Neuronal stem cell (in vitro differentiated cells): ENCODE measurements at regions not wholly inside any gene's neighbourhood (a gene's known extent, or its start where the extent isn't known, plus 50 kb on each side); places are given as distances from the start of the nearest gene placed in this dataset.
"Not testable (repeated sequence)": the region's sequence is repeated elsewhere in the genome, so short reads cannot be mapped to it uniquely, and the experiment has no call there.

Experiments used
- DNase-seq: peaks from one replicate; pipeline ENCODE4 v3.0.0-alpha.2; 2013; ENCODE audit warnings: low spot score
- H2AFZ ChIP-seq: one replicate; pipeline ENCODE4 v1.6.1; 2013; ENCODE audit warnings: mild to moderate bottlenecking, low read length, inconsistent platforms
- H2AK5ac ChIP-seq: 2 replicates; pipeline ENCODE4 v1.6.1; 2013; ENCODE audit warnings: low read depth, mild to moderate bottlenecking, inconsistent platforms, low read length, moderate library complexity, mixed read lengths
- H2BK120ac ChIP-seq: 2 replicates; pipeline ENCODE4 v1.6.1; 2013; ENCODE audit warnings: low read depth, mild to moderate bottlenecking, inconsistent platforms, low read length, moderate library complexity, mixed read lengths
- H2BK12ac ChIP-seq: one replicate; pipeline ENCODE4 v1.6.1; 2013; ENCODE audit warnings: low read length, inconsistent platforms
- H2BK15ac ChIP-seq: 2 replicates; pipeline ENCODE4 v1.6.1; 2013; ENCODE audit warnings: mild to moderate bottlenecking, low read length, inconsistent platforms, mixed read lengths
- H2BK5ac ChIP-seq: one replicate; pipeline ENCODE4 v1.6.1; 2013; ENCODE audit warnings: inconsistent platforms, mild to moderate bottlenecking, low read length, moderate library complexity
- H3K14ac ChIP-seq: one replicate; pipeline ENCODE4 v1.6.1; 2013; ENCODE audit warnings: low read length, inconsistent platforms
- H3K18ac ChIP-seq: 2 replicates; pipeline ENCODE4 v1.6.1; 2013; ENCODE audit warnings: low read length, inconsistent platforms
- H3K23ac ChIP-seq: 2 replicates; pipeline ENCODE4 v1.6.1; 2013; ENCODE audit warnings: low read depth, mild to moderate bottlenecking, mixed read lengths, low read length, inconsistent platforms; ENCODE audit not compliant: poor library complexity
- H3K27ac ChIP-seq: replicated peaks from 3 replicates; pipeline ENCODE4 v1.5.1; 2013; ENCODE audit warnings: low read length, inconsistent platforms
- H3K27me3 ChIP-seq, 3 experiments: 2 replicates each; pipeline ENCODE4 v1.6.1; 2013; ENCODE audit warnings: low read length in 3 of 3, mild to moderate bottlenecking in 2 of 3, inconsistent platforms in 1 of 3, low read depth in 1 of 3, mixed read lengths in 1 of 3, moderate library complexity in 1 of 3; ENCODE audit not compliant: control insufficient read depth in 3 of 3, insufficient read depth in 3 of 3
- H3K36me3 ChIP-seq, 2 donors: replicated peaks in 1 of 2; 2 replicates each; pipeline ENCODE4 v1.6.1; 2013; ENCODE audit warnings: low read length in 2 of 2; ENCODE audit not compliant: control insufficient read depth in 2 of 2, insufficient read depth in 2 of 2
- H3K4ac ChIP-seq: 2 replicates; pipeline ENCODE4 v1.6.1; 2013; ENCODE audit warnings: inconsistent platforms, mild to moderate bottlenecking, low read length, moderate library complexity
- H3K4me1 ChIP-seq, 2 donors: 1 replicate in 1 of 2; 2 replicates in 1 of 2; pipeline ENCODE4 v1.6.1; 2013; ENCODE audit warnings: low read length in 2 of 2, low read depth in 1 of 2; ENCODE audit not compliant: control insufficient read depth in 2 of 2, insufficient read depth in 1 of 2
- H3K4me2 ChIP-seq: one replicate; pipeline ENCODE4 v1.6.1; 2013; ENCODE audit warnings: mild to moderate bottlenecking, low read length, inconsistent platforms; ENCODE audit not compliant: insufficient read depth, poor library complexity, severe bottlenecking
- H3K4me3 ChIP-seq, 2 donors: 2 replicates each; pipeline ENCODE4 v1.5.1; 2013; ENCODE audit warnings: low read length in 2 of 2, mild to moderate bottlenecking in 2 of 2, inconsistent platforms in 1 of 2, moderate library complexity in 1 of 2
- H3K79me1 ChIP-seq: one replicate; pipeline ENCODE4 v1.6.1; 2013; ENCODE audit warnings: low read depth, mild to moderate bottlenecking, inconsistent platforms, low read length, moderate library complexity
- H3K9ac ChIP-seq: one replicate; pipeline ENCODE4 v1.6.1; 2013; ENCODE audit warnings: mild to moderate bottlenecking, low read depth, low read length, inconsistent platforms; ENCODE audit not compliant: poor library complexity
- H3K9me3 ChIP-seq, 2 donors: replicated peaks in 1 of 2; 2 replicates each; pipeline versions ENCODE3 to v1.6.1; 2013; ENCODE audit warnings: low read length in 2 of 2, mild to moderate bottlenecking in 2 of 2, inconsistent platforms in 1 of 2, low read depth in 1 of 2, mixed read lengths in 1 of 2, moderate library complexity in 1 of 2; ENCODE audit not compliant: control insufficient read depth in 2 of 2, insufficient read depth in 1 of 2
- H4K8ac ChIP-seq: one replicate; pipeline ENCODE4 v1.6.1; 2013; ENCODE audit warnings: low read depth, mild to moderate bottlenecking, inconsistent platforms, low read length, moderate library complexity
- H4K91ac ChIP-seq: one replicate; pipeline ENCODE4 v1.6.1; 2013; ENCODE audit warnings: low read length, low read depth, mild to moderate bottlenecking, inconsistent platforms; ENCODE audit not compliant: poor library complexity
- WGBS, 2 donors: extraction: QIAGEN DNeasy Blood & Tissue Kit; methylation state at CpG; one replicate each; pipeline ENCODE4 v1.1.7; 2013; ENCODE audit warnings: missing lambda C conversion rate in 2 of 2, mixed read lengths in 1 of 2; ENCODE audit not compliant: insufficient read length in 2 of 2, insufficient replicate concordance in 1 of 2; ENCODE audit errors: extremely low coverage in 2 of 2; 5-methylcytosine and 5-hydroxymethylcytosine counted together

GRCh38 chr1:181251713-181252075 lies 163.2 kb downstream of the IER5 start:
- no peaks in the 10 kb centered on the region for H3K4me1 ChIP-seq
- no peak overlapping the region for H2BK5ac ChIP-seq
- no peaks in the 10 kb centered on the region for H3K36me3 ChIP-seq
- H2BK120ac ChIP-seq, result no peak overlapping the region
- no peak overlapping the region for H2BK15ac ChIP-seq
- no peak for DNase-seq
- peaks cover 0 to 4% of the 10 kb centered on the region in 2 donors for H3K9me3 ChIP-seq
- H3K27ac ChIP-seq, result no peak overlapping the region
- no peaks in the 10 kb centered on the region for H3K27me3 ChIP-seq
- H3K9ac ChIP-seq, result no peak overlapping the region
- H3K14ac ChIP-seq, result no peak overlapping the region
- no peak overlapping the region for H3K18ac ChIP-seq
- no peaks in the 10 kb centered on the region for H3K79me1 ChIP-seq
- no peak overlapping the region for H2BK12ac ChIP-seq
- no peak overlapping the region for H2AK5ac ChIP-seq
- H4K91ac ChIP-seq, result no peak overlapping the region
- no peak overlapping the region for H3K4me3 ChIP-seq
- WGBS, 2 donors, result no CpG with 5 or more reads among the region's 6 CpGs
- no peak overlapping the region for H3K4ac ChIP-seq
- no peak overlapping the region for H3K4me2 ChIP-seq
- no peak overlapping the region for H2AFZ ChIP-seq
- H4K8ac ChIP-seq, result no peak overlapping the region
- H3K23ac ChIP-seq, result no peak overlapping the region

- H2AFZ ChIP-seq, H3K18ac ChIP-seq, H3K9ac ChIP-seq, H3K4ac ChIP-seq, H4K91ac ChIP-seq, H2AK5ac ChIP-seq, H3K4me3 ChIP-seq, H3K27ac ChIP-seq, H2BK12ac ChIP-seq, H3K79me1 ChIP-seq, DNase-seq, H3K27me3 ChIP-seq, H3K9me3 ChIP-seq, H3K4me1 ChIP-seq, H3K4me2 ChIP-seq, H3K23ac ChIP-seq, H4K8ac ChIP-seq, H2BK120ac ChIP-seq, H2BK5ac ChIP-seq, H3K36me3 ChIP-seq, H2BK15ac ChIP-seq, H3K14ac ChIP-seq: not testable (repeated sequence)
- WGBS, 2 donors, result no CpG with 5 or more reads among the region's 2 CpGs
These were observed 165.1 kb downstream of the IER5 start for GRCh38 chr1:181253601-181254000.

GRCh38 chr1:181255270-181255929 lies 166.9 kb downstream of the IER5 start:
- Histone ChIP-seq H4K8ac (no peak overlapping the region), H3K27ac (no peak overlapping the region), H3K9ac (no peak overlapping the region), H3K18ac (no peak overlapping the region), H4K91ac (no peak overlapping the region), H3K9me3 (peaks cover 0 to 4% of the 10 kb centered on the region in 2 donors), H3K23ac (no peak overlapping the region), H3K4me2 (no peak overlapping the region), H2AFZ (no peak overlapping the region), H2BK12ac (no peak overlapping the region), H3K79me1 (no peaks in the 10 kb centered on the region), H2BK120ac (no peak overlapping the region), H3K4me1 (peaks cover 0 to 2% of the 10 kb centered on the region in 2 donors), H3K4ac (no peak overlapping the region), H2BK15ac (no peak overlapping the region), H3K14ac (no peak overlapping the region), H2BK5ac (no peak overlapping the region), H3K27me3 (no peaks in the 10 kb centered on the region), H3K4me3 (no peak overlapping the region), H2AK5ac (no peak overlapping the region), H3K36me3 (no peaks in the 10 kb centered on the region)
- no CpG with 5 or more reads among the region's 2 CpGs for WGBS, 2 donors
- DNase-seq, result no peak

GRCh38 chr1:181257117-181257516 lies 168.6 kb downstream of the IER5 start:
- Histone ChIP-seq H3K4me1 (peaks cover 0 to 2% of the 10 kb centered on the region in 2 donors), H3K4me3 (no peak overlapping the region), H4K91ac (no peak overlapping the region), H2AFZ (no peak overlapping the region), H3K9me3 (peaks cover 0 to 4% of the 10 kb centered on the region in 2 donors), H3K4ac (no peak overlapping the region), H2BK5ac (no peak overlapping the region), H3K36me3 (no peaks in the 10 kb centered on the region), H2BK120ac (no peak overlapping the region), H3K79me1 (no peaks in the 10 kb centered on the region), H3K27ac (no peak overlapping the region), H2BK12ac (no peak overlapping the region), H3K4me2 (no peak overlapping the region), H3K18ac (no peak overlapping the region), H3K9ac (no peak overlapping the region), H4K8ac (no peak overlapping the region), H2BK15ac (no peak overlapping the region), H3K14ac (no peak overlapping the region), H3K23ac (no peak overlapping the region), H3K27me3 (no peaks in the 10 kb centered on the region), H2AK5ac (no peak overlapping the region)
- no peak for DNase-seq
- no CpG with 5 or more reads among the region's 5 CpGs for WGBS, 2 donors
